ENCODE measurements at regions not wholly inside any gene's neighbourhood (a gene's known extent, or its start where the extent isn't known, plus 50 kb on each side); places are given as distances from the start of the nearest gene placed in this dataset.

DNA sequence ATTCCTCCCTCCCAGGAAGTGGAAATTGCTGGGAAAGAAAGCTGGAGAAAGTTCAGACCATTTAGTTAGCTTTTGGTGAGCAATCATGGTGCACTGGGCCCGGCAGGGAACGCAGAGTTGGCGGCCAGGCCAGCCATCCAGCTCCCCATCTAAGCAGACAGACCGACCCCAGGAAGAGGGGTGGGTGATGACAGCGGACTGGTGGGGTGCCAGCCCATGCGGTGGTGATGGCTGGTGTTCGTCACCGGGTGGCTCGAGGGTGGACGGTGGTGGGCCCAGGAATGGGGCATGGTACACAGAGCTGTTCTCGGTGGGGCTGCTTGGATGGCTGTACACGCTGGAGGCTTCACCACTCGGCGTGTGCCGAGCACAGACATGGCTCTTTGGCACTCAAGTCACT, 85.6 kb upstream of the ARAP3 start:
- TF ChIP-seq, protein P1, sequence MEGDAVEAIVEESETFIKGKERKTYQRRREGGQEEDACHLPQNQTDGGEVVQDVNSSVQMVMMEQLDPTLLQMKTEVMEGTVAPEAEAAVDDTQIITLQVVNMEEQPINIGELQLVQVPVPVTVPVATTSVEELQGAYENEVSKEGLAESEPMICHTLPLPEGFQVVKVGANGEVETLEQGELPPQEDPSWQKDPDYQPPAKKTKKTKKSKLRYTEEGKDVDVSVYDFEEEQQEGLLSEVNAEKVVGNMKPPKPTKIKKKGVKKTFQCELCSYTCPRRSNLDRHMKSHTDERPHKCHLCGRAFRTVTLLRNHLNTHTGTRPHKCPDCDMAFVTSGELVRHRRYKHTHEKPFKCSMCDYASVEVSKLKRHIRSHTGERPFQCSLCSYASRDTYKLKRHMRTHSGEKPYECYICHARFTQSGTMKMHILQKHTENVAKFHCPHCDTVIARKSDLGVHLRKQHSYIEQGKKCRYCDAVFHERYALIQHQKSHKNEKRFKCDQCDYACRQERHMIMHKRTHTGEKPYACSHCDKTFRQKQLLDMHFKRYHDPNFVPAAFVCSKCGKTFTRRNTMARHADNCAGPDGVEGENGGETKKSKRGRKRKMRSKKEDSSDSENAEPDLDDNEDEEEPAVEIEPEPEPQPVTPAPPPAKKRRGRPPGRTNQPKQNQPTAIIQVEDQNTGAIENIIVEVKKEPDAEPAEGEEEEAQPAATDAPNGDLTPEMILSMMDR (IDR thresholded peaks at IDR 0.05) = no peak
- no peak for TF ChIP-seq EZH2 (IDR thresholded peaks at IDR 0.05; ENCODE audit: borderline replicate concordance, insufficient read depth, low read depth, low read length, poor library complexity, severe bottlenecking)
- CTCF ChIA-PET = no interaction called here
- POLR2A ChIA-PET = no interaction called here
- no peak overlapping the region for H3K27ac Mint-ChIP-seq
- Histone ChIP-seq H3K9me3 (ENCODE audit: control extremely low read depth in 1 of 3, control insufficient read depth in 2 of 3, insufficient read depth in 1 of 3, low read length in 2 of 3) (peaks cover 0 to 6% (median 0%) of the 10 kb centered on the region in 3 donors), H3K79me2 (ENCODE audit: control insufficient read depth, insufficient read depth, low read length) (no peaks in the 10 kb centered on the region), H3K4me1 (ENCODE audit: control insufficient read depth in 2 of 2, insufficient read depth in 2 of 2, low read length in 2 of 2) (no peaks in the 10 kb centered on the region), H3K36me3 (replicated peaks in 1 of 2; ENCODE audit: control extremely low read depth in 1 of 2, control insufficient read depth in 1 of 2, extremely low read depth in 1 of 2, insufficient read depth in 2 of 2, low read length in 1 of 2) (no peaks in the 10 kb centered on the region), H3K9ac (ENCODE audit: low read length) (no peak overlapping the region), H4K20me1 (ENCODE audit: control insufficient read depth, insufficient read depth, low read length, poor library complexity, severe bottlenecking) (no peaks in the 10 kb centered on the region), H3K4me3 (ENCODE audit: control extremely low read depth in 1 of 5, extremely low read depth in 1 of 5, insufficient read depth in 1 of 5, low read depth in 2 of 5, low read length in 4 of 5) (no peak overlapping the region), H3K27me3 (replicated peaks in 1 of 4; ENCODE audit: control extremely low read depth in 1 of 4, control insufficient read depth in 3 of 4, insufficient read depth in 4 of 4, low read length in 3 of 4) (peaks cover 0 to 12% (median 2%) of the 10 kb centered on the region in 4 experiments), H3K4me2 (replicated peaks; ENCODE audit: low read depth, low read length, poor library complexity, severe bottlenecking) (no peak overlapping the region), H3K27ac (ENCODE audit: low read length in 2 of 2) (no peak overlapping the region), H2AFZ (ENCODE audit: insufficient read depth, low read depth, low read length, poor library complexity, severe bottlenecking) (no peak overlapping the region)
- no peak for DNase-seq
- ATAC-seq (ENCODE audit: low read depth) = no peak
- WGBS (ENCODE audit: insufficient coverage) = 92% methylated on average over 15 of the region's 15 CpGs
- peaks cover 3% of the 10 kb centered on the region for H3K9me3 Mint-ChIP-seq (ENCODE audit: insufficient read depth)
- intact Hi-C loops (cut with micrococcal nuclease) = no loop called here
- H3K27me3 Mint-ChIP-seq = peaks cover 30% of the 10 kb centered on the region
- no peak overlapping the region for H3K4me3 Mint-ChIP-seq
- H3K4me1 Mint-ChIP-seq = no peaks in the 10 kb centered on the region

DNA sequence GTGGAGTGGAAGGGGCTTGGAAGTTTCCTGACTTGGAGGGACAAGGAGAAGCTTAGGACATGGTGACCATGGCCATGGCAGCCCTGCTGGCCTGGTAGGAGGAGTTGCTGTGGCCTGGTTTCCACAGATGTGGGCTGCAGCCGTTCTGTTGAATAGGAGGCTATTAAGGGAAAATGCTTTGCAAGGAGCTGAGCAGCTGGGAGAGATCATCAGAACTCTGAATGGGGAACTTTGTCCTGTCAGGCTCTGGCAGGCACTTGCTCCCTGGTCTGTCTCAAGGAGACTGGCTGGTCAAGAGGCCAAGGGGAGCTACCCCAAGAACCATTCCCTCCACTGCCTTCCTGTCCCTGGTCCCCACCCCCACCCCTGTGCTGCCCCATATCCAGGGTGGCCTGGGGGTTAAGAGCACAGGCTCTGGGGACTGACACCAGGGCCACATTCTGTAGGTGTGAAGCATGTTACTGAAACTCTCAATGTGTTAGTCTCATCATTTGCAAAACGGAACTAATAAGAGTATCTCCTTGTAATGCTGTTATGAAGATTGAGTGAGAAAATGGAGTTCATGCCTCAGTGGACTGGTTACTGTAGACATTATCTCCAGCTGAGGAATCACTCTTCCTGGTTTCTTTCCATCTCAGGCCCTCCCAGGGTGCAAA, 84.0 kb upstream of the ARAP3 start:
- H3K27me3 ChIP-seq (replicated peaks in 1 of 4; ENCODE audit: control extremely low read depth in 1 of 4, control insufficient read depth in 3 of 4, insufficient read depth in 4 of 4, low read length in 3 of 4) = peaks cover 0 to 25% (median 5%) of the 10 kb centered on the region in 4 experiments
- H4K20me1 ChIP-seq (ENCODE audit: control insufficient read depth, insufficient read depth, low read length, poor library complexity, severe bottlenecking) = no peaks in the 10 kb centered on the region
- H3K27ac Mint-ChIP-seq = no peak overlapping the region
- H3K36me3 ChIP-seq (replicated peaks in 1 of 2; ENCODE audit: control extremely low read depth in 1 of 2, control insufficient read depth in 1 of 2, extremely low read depth in 1 of 2, insufficient read depth in 2 of 2, low read length in 1 of 2) = no peaks in the 10 kb centered on the region
- intact Hi-C loops (cut with micrococcal nuclease) = no loop called here
- peaks cover 3% of the 10 kb centered on the region for H3K9me3 Mint-ChIP-seq (ENCODE audit: insufficient read depth)
- no peaks in the 10 kb centered on the region for H3K79me2 ChIP-seq (ENCODE audit: control insufficient read depth, insufficient read depth, low read length)
- no peak overlapping the region for H3K9ac ChIP-seq (ENCODE audit: low read length)
- ATAC-seq (ENCODE audit: low read depth) = no peak
- H2AFZ ChIP-seq (ENCODE audit: insufficient read depth, low read depth, low read length, poor library complexity, severe bottlenecking) = no peak overlapping the region
- H3K4me2 ChIP-seq (replicated peaks; ENCODE audit: low read depth, low read length, poor library complexity, severe bottlenecking) = no peak overlapping the region
- H3K4me1 ChIP-seq (ENCODE audit: control insufficient read depth in 2 of 2, insufficient read depth in 2 of 2, low read length in 2 of 2) = no peaks in the 10 kb centered on the region
- TF ChIP-seq EZH2 (IDR thresholded peaks at IDR 0.05; ENCODE audit: borderline replicate concordance, insufficient read depth, low read depth, low read length, poor library complexity, severe bottlenecking) = no peak
- TF ChIP-seq, protein P1 (IDR thresholded peaks at IDR 0.05) = no peak
- H3K4me3 Mint-ChIP-seq = no peak overlapping the region
- POLR2A ChIA-PET = no interaction called here
- H3K4me1 Mint-ChIP-seq = no peaks in the 10 kb centered on the region
- DNase-seq = no peak
- CTCF ChIA-PET = no interaction called here
- peaks cover 0 to 11% (median 0%) of the 10 kb centered on the region in 3 donors for H3K9me3 ChIP-seq (ENCODE audit: control extremely low read depth in 1 of 3, control insufficient read depth in 2 of 3, insufficient read depth in 1 of 3, low read length in 2 of 3)
- peaks cover 22% of the 10 kb centered on the region for H3K27me3 Mint-ChIP-seq
- H3K27ac ChIP-seq (ENCODE audit: low read length in 2 of 2) = no peak overlapping the region
- 88% methylated on average over 1 of the region's 2 CpGs for WGBS (ENCODE audit: insufficient coverage)
- H3K4me3 ChIP-seq (ENCODE audit: control extremely low read depth in 1 of 5, extremely low read depth in 1 of 5, insufficient read depth in 1 of 5, low read depth in 2 of 5, low read length in 4 of 5) = no peak overlapping the region

All from B cell (primary cell).